ENCODE measurements at regions not wholly inside any gene's neighbourhood (a gene's known extent, or its start where the extent isn't known, plus 50 kb on each side); places are given as distances from the start of the nearest gene placed in this dataset.

DNA sequence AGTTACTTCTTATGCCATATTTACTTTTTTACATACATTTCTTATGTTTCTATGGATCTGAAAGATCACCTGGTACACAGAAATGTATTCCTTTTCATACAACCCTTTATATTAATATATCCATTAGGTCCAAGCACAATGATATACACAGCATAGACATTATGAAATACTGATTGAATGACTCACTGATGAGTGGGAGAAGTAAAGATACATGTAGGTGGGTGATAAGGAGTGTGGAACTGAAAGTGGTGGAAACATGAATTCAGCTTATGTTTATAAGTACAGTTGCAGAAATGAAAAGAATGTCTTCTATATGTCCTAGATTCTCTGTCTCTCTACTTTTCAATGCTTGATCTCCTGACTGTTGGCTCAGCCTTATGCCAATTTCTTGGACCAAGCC is 87.9 kb downstream of the YIPF7 start:
- Histone ChIP-seq H3K4me3 (no peak overlapping the region), H3K9me3 (no peaks in the 10 kb centered on the region), H3K27me3 (no peaks in the 10 kb centered on the region), H3K4me1 (no peaks in the 10 kb centered on the region), H3K27ac (no peak overlapping the region), H3K36me3 (no peaks in the 10 kb centered on the region)
- intact Hi-C loops (cut with DNase I; ENCODE audit: low total_unique reads) = no loop called here
- in situ Hi-C loops (cut with MboI; ENCODE audit: low sequenced_read_pairs in 4 of 4) = no loop called here
- no peak for ATAC-seq
- DNase-seq = no peak
- TF ChIP-seq CTCF (IDR thresholded peaks at IDR 0.05 in 4 of 5, conservative IDR thresholded peaks at IDR 0.05 in 1 of 5) = no peak
- no peak for TF ChIP-seq POLR2A (IDR thresholded peaks at IDR 0.05)

DNA sequence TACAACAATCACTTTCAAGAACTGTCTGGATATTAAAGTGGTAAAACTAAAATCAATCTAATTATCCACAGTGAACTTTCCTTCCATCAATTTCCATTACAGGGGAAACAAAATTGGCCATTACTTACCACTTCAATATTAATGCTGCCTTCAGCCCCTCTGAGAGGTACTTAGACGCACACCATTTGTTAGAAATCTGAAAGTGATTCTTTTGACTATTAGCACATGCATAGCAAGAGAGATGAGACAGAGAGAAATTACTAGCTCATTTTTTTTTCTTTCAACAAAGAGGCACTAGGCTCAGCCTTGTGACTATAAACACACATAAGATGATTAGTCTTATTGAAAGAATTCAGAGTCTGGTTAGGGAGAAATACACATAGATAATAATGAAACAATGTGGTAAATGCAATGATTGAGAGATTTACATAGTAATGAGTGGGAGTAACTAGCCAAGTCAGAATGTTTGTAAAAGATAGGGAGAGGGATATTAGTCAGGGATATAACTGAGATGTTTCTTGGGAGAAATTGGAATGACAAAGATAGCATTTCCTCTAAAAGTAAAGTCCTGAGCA is 93.3 kb downstream of the YIPF7 start:
- in situ Hi-C loops (cut with MboI; ENCODE audit: low sequenced_read_pairs in 4 of 4) (no loop called here), intact Hi-C loops (cut with DNase I; ENCODE audit: low total_unique reads) (no loop called here)

GRCh38 chr4:44554768-44555167 is 96.7 kb downstream of the YIPF7 start:
- in situ Hi-C loops (cut with MboI; ENCODE audit: low sequenced_read_pairs in 4 of 4) = no loop called here
- Histone ChIP-seq H3K27ac (no peak overlapping the region), H3K4me1 (no peaks in the 10 kb centered on the region), H3K36me3 (no peaks in the 10 kb centered on the region), H3K4me3 (no peak overlapping the region), H3K9me3 (no peaks in the 10 kb centered on the region), H3K27me3 (no peaks in the 10 kb centered on the region)
- no peak for ATAC-seq
- TF ChIP-seq CTCF (IDR thresholded peaks at IDR 0.05 in 4 of 5, conservative IDR thresholded peaks at IDR 0.05 in 1 of 5) = no peak
- TF ChIP-seq POLR2A (IDR thresholded peaks at IDR 0.05) = no peak
- intact Hi-C loops (cut with DNase I; ENCODE audit: low total_unique reads) = no loop called here
- DNase-seq = no peak

More for the DNA sequence above, 93.3 kb downstream of the YIPF7 start:
- Histone ChIP-seq H3K36me3 (no peaks in the 10 kb centered on the region), H3K9me3 (no peaks in the 10 kb centered on the region), H3K4me3 (no peak overlapping the region), H3K27me3 (no peaks in the 10 kb centered on the region), H3K27ac (no peak overlapping the region), H3K4me1 (no peaks in the 10 kb centered on the region)
- DNase-seq (no peak), ATAC-seq (no peak)
- TF ChIP-seq POLR2A (IDR thresholded peaks at IDR 0.05) = no peak
- TF ChIP-seq CTCF (IDR thresholded peaks at IDR 0.05 in 4 of 5, conservative IDR thresholded peaks at IDR 0.05 in 1 of 5) = no peak

DNA sequence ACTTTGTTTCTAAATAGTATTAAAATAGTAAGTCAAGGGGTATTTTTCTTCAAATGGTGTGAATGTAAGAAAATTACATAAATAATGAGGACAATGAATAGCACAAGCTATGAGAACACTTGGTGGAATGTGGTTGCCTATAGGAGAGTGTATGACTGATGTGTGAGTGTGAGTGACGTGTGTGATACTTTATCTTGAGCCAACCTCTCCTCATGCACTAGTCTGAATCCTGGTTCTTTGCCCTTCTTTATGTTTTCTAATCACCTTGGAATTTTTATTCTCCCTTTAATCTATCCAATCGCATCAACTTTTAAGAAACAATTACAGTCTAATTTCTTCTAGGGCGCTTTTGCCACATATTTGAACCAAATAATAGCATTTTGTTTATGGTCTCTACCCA is 98.2 kb downstream of the YIPF7 start:
- ATAC-seq (no peak), DNase-seq (no peak)
- H3K4me1 ChIP-seq = no peaks in the 10 kb centered on the region
- no peak overlapping the region for H3K27ac ChIP-seq
- TF ChIP-seq CTCF (IDR thresholded peaks at IDR 0.05 in 4 of 5, conservative IDR thresholded peaks at IDR 0.05 in 1 of 5) = no peak
- no peak for TF ChIP-seq POLR2A (IDR thresholded peaks at IDR 0.05)
- no peaks in the 10 kb centered on the region for H3K27me3 ChIP-seq
- intact Hi-C loops (cut with DNase I; ENCODE audit: low total_unique reads) = no loop called here
- no peaks in the 10 kb centered on the region for H3K9me3 ChIP-seq
- H3K4me3 ChIP-seq = no peak overlapping the region
- in situ Hi-C loops (cut with MboI; ENCODE audit: low sequenced_read_pairs in 4 of 4) = no loop called here
- H3K36me3 ChIP-seq = no peaks in the 10 kb centered on the region

- no peaks in the 10 kb centered on the region for H3K27me3 ChIP-seq
- intact Hi-C loops (cut with DNase I; ENCODE audit: low total_unique reads) = no loop called here
- H3K36me3 ChIP-seq = no peaks in the 10 kb centered on the region
- H3K4me1 ChIP-seq = no peaks in the 10 kb centered on the region
- H3K27ac ChIP-seq = no peak overlapping the region
- ATAC-seq (no peak), DNase-seq (no peak)
- no peak overlapping the region for H3K4me3 ChIP-seq
- in situ Hi-C loops (cut with MboI; ENCODE audit: low sequenced_read_pairs in 4 of 4) = loop anchor here in 1 of 4 donors (25.0 kb wide), 1 partner anchor 92 kb away; no protein-coding TSS in a partner anchor
- TF ChIP-seq CTCF (IDR thresholded peaks at IDR 0.05 in 4 of 5, conservative IDR thresholded peaks at IDR 0.05 in 1 of 5) (no peak), POLR2A (IDR thresholded peaks at IDR 0.05) (no peak)
- H3K9me3 ChIP-seq = no peaks in the 10 kb centered on the region
Measured at GRCh38 chr4:44545781-44546180, 97.2 kb upstream of the KCTD8 start.

Measured in gastrocnemius medialis (tissue), 4 donors.